K562 (cell line): ENCODE measurements at regions not wholly inside any gene's neighbourhood (a gene's known extent, or its start where the extent isn't known, plus 50 kb on each side); places are given as distances from the start of the nearest gene placed in this dataset.

Source experiments
- ATAC-seq: fragments of 200-7000 bp; cut with Tn5 transposase; 3 replicates; pipeline ENCODE4 v1.9.1; 2020; ENCODE audit warnings: moderate library complexity
- BruUV-seq: library from RNA; stranded (reverse); fragments of 400-500 nt; replicated peaks from 2 replicates; lab custom pipeline; 2021; lab: Mats Ljungman, UMichigan
- CTCF ChIA-PET: fragments of 300-600 bp; formaldehyde crosslinking; extraction: SDS; loops from one replicate; lab custom pipeline; 2021; ENCODE audit warnings: low intra/inter-chr PET ratio; lab: Yijun Ruan, JAX
- POLR2A ChIA-PET: fragments of 300-600, 350-650 bp; sonication (Branson Sonifier 250); formaldehyde crosslinking; extraction: SDS; loops from one replicate; lab custom pipeline; 2021; ENCODE audit warnings: antibody characterized with exemption, inconsistent platforms; lab: Yijun Ruan, JAX
- DNase-seq, 4 experiments: peaks; one replicate each; pipeline versions ENCODE4 v3.0.0 to v3.0.0-alpha.2; 2011 to 2018; ENCODE audit warnings: low spot score in 3 of 4, mixed read lengths in 3 of 4; ENCODE audit errors: extremely low read depth in 1 of 4
- FAIRE-seq: peaks from 2 replicates; lab custom pipeline; 2011; peaks lifted over from hg19 to GRCh38; lab: Jason Lieb, UNC
- H2AFZ ChIP-seq: 2 replicates; pipeline ENCODE4 v1.6.0; 2011; ENCODE audit warnings: low read depth, low read length, control low read depth, inconsistent platforms
- H3K27ac ChIP-seq: fragments of 200-600 bp; 3 replicates; pipeline ENCODE4 v1.8.0; 2011; ENCODE audit warnings: low read depth, mild to moderate bottlenecking, control low read depth, inconsistent platforms, low read length, moderate library complexity, mixed read lengths; ENCODE audit errors: extremely low read depth
- H3K27me3 ChIP-seq, 2 experiments: fragments of 300-600 bp in 1 of 2; 2 replicates in 1 of 2; 3 replicates in 1 of 2; pipeline versions ENCODE4 v1.6.0 to v1.8.0; 2011; ENCODE audit warnings: inconsistent platforms in 2 of 2, low read length in 2 of 2, mild to moderate bottlenecking in 1 of 2, mixed read lengths in 1 of 2, moderate library complexity in 1 of 2; ENCODE audit not compliant: control insufficient read depth in 2 of 2, insufficient read depth in 2 of 2
- H3K36me3 ChIP-seq: fragments of 300-600 bp; 3 replicates; pipeline ENCODE4 v1.8.0; 2011; ENCODE audit warnings: mild to moderate bottlenecking, low read length, inconsistent platforms; ENCODE audit not compliant: control insufficient read depth, insufficient read depth
- H3K4me1 ChIP-seq, 2 experiments: fragments of 200-600 bp in 1 of 2; replicated peaks in 1 of 2; 2 replicates in 1 of 2; 3 replicates in 1 of 2; pipeline versions ENCODE4 v1.5.1 to v1.8.0; 2011; ENCODE audit warnings: inconsistent platforms in 2 of 2, low read length in 2 of 2, mild to moderate bottlenecking in 1 of 2, mixed read lengths in 1 of 2, moderate library complexity in 1 of 2; ENCODE audit not compliant: control insufficient read depth in 2 of 2, insufficient read depth in 2 of 2
- H3K4me2 ChIP-seq: 2 replicates; pipeline ENCODE4 v1.6.1; 2011; ENCODE audit warnings: low read length, control low read depth, inconsistent platforms, mixed read lengths; ENCODE audit not compliant: insufficient read depth
- H3K4me3 ChIP-seq: fragments of 200-600 bp; sonication (generic), shearing (Covaris generic); 2 replicates; pipeline ENCODE4 v1.5.1; 2016; ENCODE audit warnings: control low read depth, inconsistent platforms
- H3K79me2 ChIP-seq: fragments of 200-600 bp; 3 replicates; pipeline ENCODE4 v1.8.0; 2011; ENCODE audit warnings: low read length, inconsistent platforms; ENCODE audit not compliant: control insufficient read depth, insufficient read depth
- H3K9ac ChIP-seq, 2 experiments: 2 replicates each; pipeline versions ENCODE4 v1.6.0 to v1.6.1; 2011; ENCODE audit warnings: low read depth in 2 of 2, low read length in 2 of 2, control low read depth in 1 of 2, inconsistent platforms in 1 of 2, mild to moderate bottlenecking in 1 of 2, mixed read lengths in 1 of 2; ENCODE audit not compliant: insufficient read depth in 1 of 2
- H3K9me1 ChIP-seq: one replicate; pipeline ENCODE4 v1.6.0; 2011; ENCODE audit warnings: inconsistent platforms, mild to moderate bottlenecking, low read length, moderate library complexity; ENCODE audit not compliant: control insufficient read depth, insufficient read depth
- H3K9me3 ChIP-seq: replicated peaks from 2 replicates; pipeline ENCODE4 v1.5.1; 2011; ENCODE audit warnings: low read depth, low read length, inconsistent platforms; ENCODE audit not compliant: control insufficient read depth, insufficient read depth
- H4K20me1 ChIP-seq: replicated peaks from 2 replicates; pipeline ENCODE4 v1.6.1; 2011; ENCODE audit warnings: low read length, inconsistent platforms, mixed read lengths; ENCODE audit not compliant: control insufficient read depth, insufficient read depth
- BACH1 ChIP-seq: fragments of 200-800 bp; sonication (Bioruptor generic); IDR thresholded peaks from 2 replicates; pipeline ENCODE4 v1.6.1; 2016; ENCODE audit warnings: missing genetic modification characterization, missing compliant biosample characterization
- BCLAF1 ChIP-seq, 2 experiments: fragments of 450-650 bp in 1 of 2; IDR thresholded peaks; 2 replicates each; pipeline ENCODE4 v1.6.1; 2011 to 2017; ENCODE audit warnings: low read depth in 2 of 2, antibody characterized with exemption in 1 of 2, borderline replicate concordance in 1 of 2, low read length in 1 of 2, mild to moderate bottlenecking in 1 of 2, mixed read lengths in 1 of 2; ENCODE audit not compliant: control insufficient read depth in 1 of 2
- HMBOX1 ChIP-seq: sonication (generic); IDR thresholded peaks from 2 replicates; pipeline ENCODE4 v1.6.1; 2016
- ZBTB26 ChIP-seq: fragments of 450-650 bp; formaldehyde crosslinking; IDR thresholded peaks from 2 replicates; pipeline ENCODE4 v1.4.0; 2022; ENCODE audit warnings: missing genetic modification characterization
- WGBS: fragments of 100-300 bp; shearing (Covaris generic); methylation state at CpG from one replicate; pipeline ENCODE4 v1.1.6; 2016; ENCODE audit warnings: low coverage, mixed read lengths; ENCODE audit not compliant: insufficient coverage; ENCODE audit errors: missing lambda C conversion rate; 5-methylcytosine and 5-hydroxymethylcytosine counted together
- in situ Hi-C: fragments of 300-500 bp; cut with MboI; formaldehyde crosslinking; loops from 4 replicates; pipeline ENCODE4 v1.15.0; 2018; ENCODE audit warnings: inconsistent platforms, mixed read lengths
- intact Hi-C: fragments of 100-400 bp; cut with micrococcal nuclease; formaldehyde crosslinking; loops from 2 replicates; pipeline ENCODE4 v1.14.2; 2022
- TF ChIP-seq, protein P1 (sequence below): fragments of 450-650 bp; formaldehyde crosslinking; conservative IDR thresholded peaks from 2 replicates; pipeline ENCODE4 v1.4.0; 2022; ENCODE audit warnings: mild to moderate bottlenecking, missing genetic modification characterization

DNA sequence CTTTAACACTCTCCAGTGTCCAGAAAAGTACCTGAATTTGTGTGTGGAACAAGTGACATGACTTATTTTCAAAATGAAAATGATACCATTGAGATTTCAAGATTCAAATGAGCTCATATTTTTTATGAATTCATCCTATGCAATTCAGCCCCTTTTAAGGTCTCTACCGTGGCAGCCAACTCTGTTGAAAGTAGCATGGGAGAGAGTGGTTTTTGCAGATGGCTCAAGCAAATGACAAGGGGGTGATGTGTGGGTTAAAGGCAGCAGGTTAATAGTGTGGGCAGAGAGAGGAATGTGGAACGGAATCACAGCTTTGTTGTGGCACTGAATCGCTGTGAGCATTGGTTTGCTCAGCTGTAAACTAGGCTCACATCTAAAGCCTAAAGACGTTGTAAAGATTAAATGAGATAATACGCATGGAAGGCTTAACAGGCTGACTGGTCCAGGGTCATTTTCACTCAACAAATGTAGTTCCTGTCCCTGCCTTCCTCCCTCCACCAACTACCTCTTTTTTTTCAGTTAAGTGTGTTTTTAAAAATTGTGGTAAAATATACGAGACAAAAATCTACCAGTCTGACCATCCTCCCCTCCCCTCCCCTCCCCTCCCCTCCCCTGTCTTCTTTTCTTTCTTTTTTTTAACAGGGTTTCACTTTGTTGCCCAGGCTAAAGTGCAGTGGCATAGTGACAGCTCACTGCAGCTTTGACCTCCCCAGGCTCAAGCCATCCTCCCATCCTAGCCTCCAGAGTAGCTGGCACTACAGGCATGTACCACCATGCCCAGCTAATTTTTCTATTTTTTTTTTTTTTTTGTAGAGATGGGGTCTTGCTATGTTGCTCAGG, 114.7 kb upstream of the ZNF217 start (continued):
- TF ChIP-seq HMBOX1 = no peak

DNA sequence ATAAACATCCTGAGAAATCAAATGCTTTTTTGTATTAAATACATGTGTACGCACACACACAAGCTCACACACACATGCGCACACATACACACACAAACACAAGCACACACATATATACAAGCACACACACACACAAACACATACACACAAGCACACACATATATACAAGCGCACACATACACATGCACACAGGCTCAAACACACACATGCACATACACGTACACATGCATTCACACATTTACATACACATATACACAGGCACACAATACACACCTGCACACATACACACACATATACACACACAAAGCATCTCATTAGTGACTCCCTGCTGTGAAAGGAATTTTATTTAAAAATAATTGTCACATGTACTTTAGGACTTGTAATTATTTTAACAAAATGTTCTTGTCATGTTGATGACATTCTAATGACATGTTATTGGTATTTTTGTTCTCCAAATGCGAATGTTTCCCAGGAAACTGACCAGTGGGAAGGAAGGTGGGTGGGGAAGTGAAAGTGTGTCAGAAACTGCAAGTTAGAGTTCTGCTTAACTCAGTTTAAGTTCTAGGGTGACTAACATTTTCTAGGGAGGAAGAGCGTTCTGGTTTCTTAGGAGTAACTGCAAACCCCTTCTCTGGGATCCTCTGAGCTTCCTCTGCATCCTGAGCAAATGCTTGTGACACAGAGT, 113.9 kb upstream of the ZNF217 start:
- in situ Hi-C loops = no loop called here
- Histone ChIP-seq H3K79me2 (no peaks in the 10 kb centered on the region), H2AFZ (peak overlapping the region; percentile 48; the same call in 1 of the 2 replicates), H3K36me3 (no peaks in the 10 kb centered on the region), H3K9me3 (no peaks in the 10 kb centered on the region), H3K4me2 (no peak overlapping the region), H3K9me1 (no peaks in the 10 kb centered on the region), H3K4me3 (no peak overlapping the region), H4K20me1 (no peaks in the 10 kb centered on the region), H3K27me3 (no peaks in the 10 kb centered on the region), H3K4me1 (peaks cover 3 to 11% of the 10 kb centered on the region in 2 experiments; a peak in 4 of 5 replicates), H3K27ac (no peak overlapping the region; the same call in 2 of the 3 replicates), H3K9ac (no peak overlapping the region)
- DNase-seq (no peak), ATAC-seq (no peak), FAIRE-seq (no peak)
- no TSS peak for BruUV-seq
- POLR2A ChIA-PET = no interaction called here
- CTCF ChIA-PET = no interaction called here
- 54% methylated on average over 6 of the region's 6 CpGs for WGBS
- intact Hi-C loops = no loop called here
- TF ChIP-seq, protein P1, sequence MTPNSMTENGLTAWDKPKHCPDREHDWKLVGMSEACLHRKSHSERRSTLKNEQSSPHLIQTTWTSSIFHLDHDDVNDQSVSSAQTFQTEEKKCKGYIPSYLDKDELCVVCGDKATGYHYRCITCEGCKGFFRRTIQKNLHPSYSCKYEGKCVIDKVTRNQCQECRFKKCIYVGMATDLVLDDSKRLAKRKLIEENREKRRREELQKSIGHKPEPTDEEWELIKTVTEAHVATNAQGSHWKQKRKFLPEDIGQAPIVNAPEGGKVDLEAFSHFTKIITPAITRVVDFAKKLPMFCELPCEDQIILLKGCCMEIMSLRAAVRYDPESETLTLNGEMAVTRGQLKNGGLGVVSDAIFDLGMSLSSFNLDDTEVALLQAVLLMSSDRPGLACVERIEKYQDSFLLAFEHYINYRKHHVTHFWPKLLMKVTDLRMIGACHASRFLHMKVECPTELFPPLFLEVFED (CRISPR knock-in tag) = 0 out of 2 replicates have a peak, but pooled peaks have one; percentile 11
- TF ChIP-seq BACH1 (tag) (peak; percentile 37; the same call in 1 of the 2 replicates), ZBTB26 (CRISPR knock-in tag) (peak; percentile 10; the same call in 1 of the 2 replicates), BCLAF1 (IDR thresholded peaks at IDR 0.05; ENCODE audit: borderline replicate concordance in 1 of 2, control insufficient read depth in 1 of 2, low read depth in 2 of 2, low read length in 1 of 2) (peak in 1 of 2 experiments; percentile 87; a peak in 2 of 4 replicates)
